GM12891 (cell line): ENCODE measurements at regions not wholly inside any gene's neighbourhood (a gene's known extent, or its start where the extent isn't known, plus 50 kb on each side); places are given as distances from the start of the nearest gene placed in this dataset.

Experiments
- PAX5 ChIP-seq: IDR thresholded peaks from 2 replicates; pipeline ENCODE4 v1.6.1; 2011; ENCODE audit warnings: low read length, moderate library complexity, mild to moderate bottlenecking; ENCODE audit not compliant: insufficient read depth, severe bottlenecking
- POLR2A ChIP-seq: IDR thresholded peaks from 2 replicates; pipeline ENCODE4 v1.6.1; 2011; ENCODE audit warnings: low read depth, low read length, control low read depth
- POLR2AphosphoS5 ChIP-seq: IDR thresholded peaks from 2 replicates; pipeline ENCODE4 v1.6.1; 2011; ENCODE audit warnings: low read depth, low read length, control low read depth
- POU2F2 ChIP-seq: IDR thresholded peaks from 2 replicates; pipeline ENCODE4 v1.6.1; 2011; ENCODE audit warnings: low read depth, mild to moderate bottlenecking, control low read depth, low read length, moderate library complexity
- SPI1 ChIP-seq: IDR thresholded peaks from 2 replicates; pipeline ENCODE4 v1.6.1; 2011; ENCODE audit warnings: low read depth, low read length, control low read depth
- TAF1 ChIP-seq: IDR thresholded peaks from 2 replicates; pipeline ENCODE4 v1.6.1; 2011; ENCODE audit warnings: low read depth, low read length, control low read depth

DNA sequence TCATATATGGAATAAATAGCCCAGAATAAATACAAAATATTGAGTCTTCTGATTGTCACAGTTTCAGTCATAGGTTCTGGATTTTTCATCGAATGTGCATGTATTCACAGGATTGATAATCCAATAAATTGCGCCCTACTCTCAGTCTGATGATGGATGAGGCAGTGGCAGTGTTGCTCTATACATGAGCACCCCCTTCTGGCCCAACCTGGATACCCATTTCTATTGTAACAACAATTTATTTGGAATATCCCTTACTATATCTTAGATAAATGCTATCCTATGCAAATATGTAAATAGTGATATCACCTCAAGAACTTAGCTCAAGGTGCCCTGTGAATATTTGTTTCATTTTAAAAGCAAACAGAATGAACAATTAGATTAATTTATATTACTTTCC lies 733.7 kb upstream of the PABPC4L start:
- no peak for TF ChIP-seq POLR2A
- TF ChIP-seq POLR2AphosphoS5 = no peak
- no peak for TF ChIP-seq TAF1
- TF ChIP-seq POU2F2 = no peak
- TF ChIP-seq SPI1 = no peak
- TF ChIP-seq PAX5 = no peak
